HG03064 (cell line): ENCODE measurements at regions not wholly inside any gene's neighbourhood (a gene's known extent, or its start where the extent isn't known, plus 50 kb on each side); places are given as distances from the start of the nearest gene placed in this dataset.
"Not testable (repeated sequence)": the region's sequence is repeated elsewhere in the genome, so short reads cannot be mapped to it uniquely, and the experiment has no call there.

Experiments used
- ATAC-seq: cut with Tn5 transposase; IDR thresholded peaks from one replicate; pipeline ENCODE4 v1.9.1; 2021; ENCODE audit warnings: low read depth; ENCODE audit not compliant: unreplicated experiment

- not testable (repeated sequence) for ATAC-seq
Measured at GRCh38 chr2:134043028-134043427, 210.8 kb upstream of the MGAT5 start.

DNA sequence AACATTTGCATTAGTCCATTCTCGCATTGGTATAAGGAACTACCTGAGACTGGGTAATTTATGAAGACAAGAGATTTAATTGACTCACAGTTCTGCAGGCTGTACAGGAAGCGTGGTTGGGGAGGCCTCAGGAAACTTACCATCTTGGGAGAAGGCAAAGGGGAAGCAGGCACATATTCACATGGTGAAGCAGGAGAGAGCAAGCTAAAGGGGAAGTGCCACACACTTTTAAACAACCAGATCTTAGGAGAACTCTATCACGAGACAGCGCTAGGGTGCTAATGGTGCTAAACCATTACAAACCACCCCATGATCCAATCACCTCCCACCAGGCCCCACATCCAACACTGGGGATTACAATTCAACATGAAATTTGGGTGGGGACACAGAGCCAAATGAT is 201.7 kb upstream of the MGAT5 start:
- ATAC-seq = no peak

GRCh38 chr2:134056173-134056572 is 197.7 kb upstream of the MGAT5 start:
- ATAC-seq = no peak

DNA sequence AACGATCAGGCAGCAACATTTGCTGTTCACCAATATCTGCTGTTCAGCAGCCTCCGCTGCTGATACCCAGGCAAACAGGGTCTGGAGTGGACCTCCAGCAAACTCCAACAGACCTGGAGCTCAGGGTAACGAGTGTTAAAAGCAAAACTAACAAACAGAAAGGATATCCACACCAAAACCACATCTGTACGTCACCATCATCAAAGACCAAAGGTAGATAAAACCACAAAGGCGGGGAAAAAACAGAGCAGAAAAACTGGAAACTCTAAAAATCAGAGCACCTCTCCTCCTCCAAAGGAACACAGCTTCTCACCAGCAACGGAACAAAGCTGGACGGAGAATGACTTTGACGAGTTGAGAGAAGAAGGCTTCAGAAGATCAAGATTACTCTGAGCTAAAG is 192.8 kb upstream of the MGAT5 start:
- ATAC-seq = not testable (repeated sequence)

DNA sequence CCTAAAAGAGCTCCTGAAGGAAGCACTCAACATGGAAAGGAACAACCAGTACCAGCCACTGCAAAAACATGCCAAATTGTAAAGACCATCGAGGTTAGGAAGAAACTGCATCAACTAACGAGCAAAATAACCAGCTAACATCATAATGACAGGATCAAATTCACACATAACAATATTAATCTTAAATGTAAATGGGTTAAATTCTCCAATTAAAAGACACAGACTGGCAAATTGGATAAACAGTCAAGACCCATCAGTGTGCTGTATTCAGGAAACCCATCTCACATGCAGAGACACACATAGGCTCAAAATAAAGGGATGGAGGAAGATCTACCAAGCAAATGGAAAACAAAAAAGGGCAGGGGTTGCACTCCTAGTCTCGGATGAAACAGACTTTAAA is 191.6 kb upstream of the MGAT5 start:
- not testable (repeated sequence) for ATAC-seq

DNA sequence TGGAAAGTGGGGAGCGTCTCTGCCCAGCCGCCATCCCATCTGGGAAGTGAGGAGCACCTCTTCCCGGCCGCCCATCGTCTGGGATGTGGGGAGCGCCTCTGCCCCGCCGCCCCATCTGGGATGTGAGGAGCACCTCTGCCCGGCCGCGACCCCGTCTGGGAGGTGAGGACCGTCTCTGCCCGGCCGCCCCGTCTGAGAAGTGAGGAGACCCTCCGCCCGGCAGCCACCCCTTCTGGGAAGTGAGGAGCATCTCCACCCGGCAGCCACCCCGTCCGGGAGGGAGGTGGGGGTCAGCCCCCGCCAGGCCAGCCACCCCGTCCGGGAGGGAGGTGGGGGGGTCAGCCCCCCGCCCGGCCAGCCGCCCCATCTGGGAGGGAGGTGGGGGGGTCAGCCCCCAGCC is 190.0 kb upstream of the MGAT5 start:
- not testable (repeated sequence) for ATAC-seq

GRCh38 chr2:134070281-134070741 is 183.6 kb upstream of the MGAT5 start:
- ATAC-seq = no peak

GRCh38 chr2:134072341-134072740 is 181.5 kb upstream of the MGAT5 start:
- ATAC-seq = no peak

DNA sequence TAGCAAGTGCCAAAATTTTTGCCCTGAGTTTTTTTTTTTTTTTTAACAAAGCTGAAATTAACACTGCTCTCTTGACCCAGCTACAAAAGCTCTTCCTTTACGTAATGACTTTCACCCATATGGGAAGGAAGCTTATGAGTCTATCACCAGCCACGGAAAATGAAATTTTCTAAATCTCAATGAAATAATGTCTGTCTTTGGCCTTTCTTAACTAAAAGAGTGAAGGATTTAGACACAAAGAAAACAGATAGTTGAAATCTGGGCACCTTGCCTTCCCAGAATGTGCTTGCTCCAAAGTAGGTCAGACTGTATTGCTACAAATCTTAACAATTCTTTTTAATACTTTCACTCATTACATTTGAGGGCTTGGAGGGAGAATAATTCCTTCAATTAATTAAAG is 180.8 kb upstream of the MGAT5 start:
- no peak for ATAC-seq

DNA sequence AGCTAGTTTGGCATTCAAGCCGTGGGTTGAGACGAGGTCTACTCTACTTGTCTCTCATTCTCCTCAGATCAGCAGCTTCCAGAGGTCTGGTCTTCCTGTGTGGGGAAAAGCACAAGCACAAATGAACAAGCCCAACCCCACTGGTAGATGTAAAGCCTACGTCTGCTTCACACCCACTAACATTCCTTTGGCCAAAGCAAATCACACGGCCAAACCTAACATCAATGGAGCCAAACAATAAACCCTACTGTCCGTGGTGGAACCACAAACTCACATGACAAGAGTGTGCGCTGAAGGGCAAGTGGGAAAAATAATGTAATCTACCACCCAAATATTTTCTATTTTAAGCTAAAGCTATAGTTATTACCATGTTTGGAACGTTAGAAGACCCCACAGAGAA is 179.3 kb upstream of the MGAT5 start:
- ATAC-seq = no peak

- ATAC-seq = no peak
Measured at GRCh38 chr2:134075204-134075603, 178.7 kb upstream of the MGAT5 start.

- ATAC-seq = no peak
Measured at GRCh38 chr2:134078354-134078753, 175.5 kb upstream of the MGAT5 start.

DNA sequence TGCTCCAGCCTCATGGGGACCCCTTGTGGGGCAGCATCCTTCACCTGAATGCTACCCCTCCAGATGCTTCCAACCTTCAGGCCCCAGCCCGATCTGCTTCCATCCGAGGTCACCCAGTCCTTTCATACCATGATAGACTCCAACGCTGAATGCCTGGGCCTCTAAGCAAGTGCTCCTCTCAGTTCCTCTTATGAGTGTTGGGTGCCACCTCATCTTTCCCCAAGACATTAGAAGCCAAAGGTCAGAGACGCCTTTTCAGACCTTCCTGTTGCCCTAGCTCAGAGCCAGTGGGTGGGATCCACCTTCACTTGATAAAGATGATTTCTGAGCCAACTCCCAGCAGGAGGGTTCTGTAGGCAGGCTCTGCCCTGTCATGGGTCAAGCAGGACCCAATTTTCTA is 174.5 kb upstream of the MGAT5 start:
- ATAC-seq = peak; percentile 66

DNA sequence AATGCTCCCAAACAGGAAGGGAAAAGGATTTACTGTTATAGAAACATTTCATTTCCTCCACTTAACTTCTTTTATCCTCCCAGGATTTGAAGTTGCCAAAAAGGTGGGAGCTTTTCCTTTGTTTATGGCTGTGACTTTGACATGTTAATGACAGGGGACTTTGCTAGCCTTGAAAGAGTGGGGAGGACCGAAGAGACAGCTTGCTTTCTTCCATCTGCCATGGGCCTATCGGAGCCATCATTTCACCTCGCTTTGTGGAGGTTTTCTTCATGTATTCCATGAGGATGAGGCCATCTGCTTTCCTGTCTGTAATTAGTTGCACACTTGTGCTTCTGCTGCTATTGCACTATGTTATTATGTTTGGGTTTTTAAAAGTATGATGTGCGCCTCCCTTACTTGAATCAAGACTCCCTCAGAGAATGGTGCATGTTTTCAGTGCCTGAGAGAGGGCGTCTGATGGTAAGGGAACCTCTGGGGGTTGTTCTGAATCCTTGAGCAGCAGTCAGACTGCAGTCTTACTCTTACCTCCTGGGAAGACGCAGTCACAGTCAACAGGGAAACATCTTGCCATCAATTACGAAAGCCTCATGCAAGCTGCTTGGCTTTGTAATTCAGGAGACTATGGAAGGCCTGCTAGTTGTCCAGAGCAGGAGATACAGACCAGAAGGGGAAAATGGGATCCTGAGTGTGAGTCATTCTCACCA is 173.3 kb upstream of the MGAT5 start:
- ATAC-seq = no peak

DNA sequence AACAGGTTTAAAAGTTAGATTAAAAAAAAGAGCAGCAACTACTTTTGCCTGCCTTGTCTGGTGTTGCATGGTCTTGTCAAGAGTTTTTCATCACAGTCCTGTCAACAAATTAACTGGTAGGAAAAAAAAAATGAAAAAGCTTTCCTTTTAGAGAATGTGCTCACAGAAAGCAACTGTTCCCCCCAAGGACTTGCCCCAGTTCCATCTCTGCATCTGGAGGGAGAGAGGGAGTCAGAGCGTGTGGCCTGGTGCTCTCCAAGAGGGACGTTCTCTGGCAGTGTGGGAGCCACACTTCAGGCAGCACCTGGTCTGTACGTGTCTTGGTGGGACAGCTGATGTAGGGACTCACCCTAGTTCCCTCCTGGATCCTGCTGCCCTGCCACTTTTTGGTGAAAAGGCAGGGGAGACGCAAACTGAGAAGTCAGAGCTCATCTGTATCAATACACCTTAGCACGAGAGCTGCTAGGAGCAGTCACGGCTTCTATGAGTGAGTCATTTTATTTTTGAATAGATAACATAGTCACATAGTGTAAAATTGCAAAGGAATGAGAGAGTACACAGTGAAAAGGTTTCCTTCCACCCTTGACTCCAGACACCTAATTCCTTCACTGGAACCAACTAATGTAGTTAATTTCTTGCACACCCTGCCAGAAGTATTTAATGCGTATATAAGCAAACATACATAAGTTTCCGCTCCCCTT is 172.5 kb upstream of the MGAT5 start:
- ATAC-seq = no peak

- no peak for ATAC-seq
Measured at GRCh38 chr2:134083548-134083947, 170.3 kb upstream of the MGAT5 start.

DNA sequence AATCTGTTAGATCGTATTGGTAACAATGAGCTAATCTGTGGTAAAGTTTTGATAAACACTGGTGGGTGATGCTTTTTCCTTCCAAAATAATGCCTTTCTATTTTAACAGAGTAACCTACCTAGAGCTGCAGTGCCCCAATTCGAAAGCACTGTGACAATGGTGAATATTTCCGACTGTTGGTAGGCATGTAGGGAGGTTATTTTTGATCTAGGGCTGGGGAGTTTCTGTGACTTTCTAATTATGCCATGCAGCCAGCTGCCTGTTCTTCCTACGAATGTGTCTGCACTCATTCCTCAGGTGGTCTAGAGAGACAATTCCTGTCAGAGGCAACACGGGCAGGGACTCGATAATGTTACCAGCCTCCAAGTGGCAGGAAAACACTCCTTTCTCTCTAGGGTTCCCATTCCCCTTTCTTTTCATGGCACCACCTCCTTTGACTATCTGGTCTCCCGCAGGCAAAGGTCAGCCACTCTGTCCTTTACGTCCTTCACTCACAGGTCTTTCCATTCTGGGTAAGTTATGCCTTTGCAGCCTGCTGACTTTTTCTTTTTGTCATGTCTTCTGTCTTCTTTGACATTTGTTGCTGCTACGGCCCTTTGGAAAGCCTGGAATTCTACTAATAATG is 167.2 kb upstream of the MGAT5 start:
- ATAC-seq = no peak

DNA sequence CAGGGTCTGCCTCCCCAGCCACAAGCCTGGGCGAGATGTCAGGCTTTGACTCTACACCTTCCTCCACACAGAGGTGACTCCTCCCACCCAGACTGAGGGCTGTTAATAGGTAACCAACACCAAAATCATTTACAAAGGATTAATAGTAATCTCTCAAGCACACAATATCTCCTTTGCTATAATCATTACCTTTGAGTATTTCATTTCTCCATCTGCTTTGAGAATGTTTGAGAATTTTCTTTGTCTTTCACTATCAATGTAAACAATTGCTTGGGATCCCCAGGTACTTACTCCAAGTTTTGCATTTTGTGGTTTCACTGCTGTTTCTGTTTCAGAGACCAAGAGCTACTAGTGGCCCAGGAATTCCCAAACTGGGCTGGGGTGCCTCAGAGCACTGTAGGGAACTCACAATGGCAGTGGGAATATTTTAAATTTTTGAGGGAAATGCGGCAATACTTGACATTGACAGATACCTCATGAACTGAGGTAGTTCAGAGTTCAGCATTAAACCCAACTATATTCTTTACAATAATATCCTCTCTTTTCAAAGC is 166.4 kb upstream of the MGAT5 start:
- peak; percentile 83 for ATAC-seq

- no peak for ATAC-seq
Measured at GRCh38 chr2:134089454-134089853, 164.4 kb upstream of the MGAT5 start.

DNA sequence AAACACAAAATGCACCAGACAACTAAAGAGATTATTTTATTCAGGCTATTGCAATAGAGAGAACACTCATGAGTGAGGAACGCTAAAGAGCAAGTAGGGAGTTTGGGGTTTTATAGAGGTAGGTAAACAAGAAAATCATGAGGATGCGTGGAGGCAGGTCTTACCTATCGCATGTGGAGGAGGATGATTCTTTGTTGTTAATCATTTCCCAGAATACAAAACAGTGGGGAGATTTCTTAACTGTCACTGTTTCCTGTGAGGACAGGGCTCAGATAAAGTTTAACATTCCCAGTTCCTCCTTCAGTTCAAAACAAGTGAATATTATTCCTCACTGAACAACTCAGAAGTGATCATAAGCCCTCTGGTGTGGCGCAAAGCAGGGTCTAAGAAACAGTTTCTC is 156.1 kb upstream of the MGAT5 start:
- no peak for ATAC-seq

GRCh38 chr2:134098321-134098720 is 155.6 kb upstream of the MGAT5 start:
- ATAC-seq = no peak
